Upper lobe of left lung (tissue), 6 donors: ENCODE measurements at regions not wholly inside any gene's neighbourhood (a gene's known extent, or its start where the extent isn't known, plus 50 kb on each side); places are given as distances from the start of the nearest gene placed in this dataset.

Experiments
- ATAC-seq, 2 donors: fragments of 200-7000 bp; cut with Tn5 transposase; one replicate each; pipeline ENCODE4 v1.9.1; 2022; ENCODE audit warnings: mild to moderate bottlenecking in 2 of 2, moderate library complexity in 2 of 2; ENCODE audit not compliant: low FRiP score in 2 of 2
- DNase-seq, 2 donors: peaks; one replicate each; pipeline ENCODE4 v3.0.0-alpha.2; 2019 to 2020
- H3K27ac ChIP-seq, 4 donors: fragments of 200-600 bp; sonication (generic); one replicate each; pipeline ENCODE4 v1.5.1; 2016 to 2019
- H3K27me3 ChIP-seq, 4 donors: fragments of 200-600 bp; sonication (generic); one replicate each; pipeline ENCODE4 v1.5.1; 2017 to 2019
- H3K36me3 ChIP-seq, 4 donors: fragments of 200-600 bp; sonication (generic); one replicate each; pipeline ENCODE4 v1.5.1; 2016 to 2019
- H3K4me1 ChIP-seq, 4 donors: fragments of 200-600 bp; sonication (generic); one replicate each; pipeline ENCODE4 v1.5.1; 2018 to 2019
- H3K4me3 ChIP-seq, 4 donors: fragments of 200-600 bp; sonication (generic); one replicate each; pipeline ENCODE4 v1.5.1; 2017 to 2019; ENCODE audit warnings: mild to moderate bottlenecking in 2 of 4, moderate library complexity in 1 of 4
- H3K9me3 ChIP-seq, 4 donors: fragments of 200-600 bp; sonication (generic); one replicate each; pipeline ENCODE4 v1.5.1; 2018 to 2019
- EP300 ChIP-seq, 4 donors: sonication (generic); formaldehyde crosslinking; IDR thresholded peaks; one replicate each; pipeline ENCODE4 v1.5.1; 2017; ENCODE audit warnings: antibody characterized with exemption in 4 of 4, control low read depth in 2 of 4
- POLR2A ChIP-seq, 4 donors: fragments of 450-650 bp; IDR thresholded peaks; one replicate each; pipeline ENCODE4 v1.5.1; 2016 to 2017; ENCODE audit warnings: antibody characterized with exemption in 4 of 4, mild to moderate bottlenecking in 2 of 4
- POLR2AphosphoS5 ChIP-seq, 2 donors: sonication (generic); formaldehyde crosslinking; IDR thresholded peaks; one replicate each; pipeline ENCODE4 v1.5.1; 2017; ENCODE audit warnings: antibody characterized with exemption in 2 of 2
- WGBS, 2 donors: methylation state at CpG; one replicate each; pipeline ENCODE4 v1.1.5; 2017 to 2018; 5-methylcytosine and 5-hydroxymethylcytosine counted together
- TF ChIP-seq, protein P1 (sequence below), 6 experiments: fragments of 450-650 bp in 4 of 6; fragments of 200-600 bp in 2 of 6; sonication (generic) in 2 of 6; IDR thresholded peaks; one replicate each; pipeline ENCODE4 v1.5.1; 2016 to 2019; ENCODE audit warnings: antibody characterized with exemption in 6 of 6
- donor health status: DM: no; HTN: no; CAD: no; lungs with moderate emphysema.
- donor health status: DM: no; HTN: yes; CAD: no; lungs with severe emphysema.

- DNase-seq, result no peak
- Histone ChIP-seq H3K36me3 (no peaks in the 10 kb centered on the region), H3K4me1 (no peaks in the 10 kb centered on the region), H3K27me3 (no peaks in the 10 kb centered on the region), H3K9me3 (peaks cover 0 to 3% (median 0%) of the 10 kb centered on the region in 4 donors), H3K27ac (no peak overlapping the region), H3K4me3 (no peak overlapping the region)
- no peak for ATAC-seq
- no peak for TF ChIP-seq EP300 (IDR thresholded peaks at IDR 0.05)
- no peak for TF ChIP-seq POLR2A (IDR thresholded peaks at IDR 0.05)
- TF ChIP-seq POLR2AphosphoS5 (IDR thresholded peaks at IDR 0.05), result no peak
- 62 to 70% methylated on average over 4 of the region's 4 CpGs for WGBS, 2 donors
These were observed 312.1 kb downstream of the HTR1B start for GRCh38 chr6:77151241-77151640.

GRCh38 chr6:77150736-77151135 lies 312.6 kb downstream of the HTR1B start:
- Histone ChIP-seq H3K27me3 (no peaks in the 10 kb centered on the region), H3K27ac (no peak overlapping the region), H3K4me1 (no peaks in the 10 kb centered on the region), H3K36me3 (no peaks in the 10 kb centered on the region), H3K9me3 (peaks cover 0 to 3% (median 0%) of the 10 kb centered on the region in 4 donors), H3K4me3 (no peak overlapping the region)
- ATAC-seq, result no peak
- no peak for DNase-seq
- no peak for TF ChIP-seq POLR2AphosphoS5 (IDR thresholded peaks at IDR 0.05)
- TF ChIP-seq POLR2A (IDR thresholded peaks at IDR 0.05), result no peak
- TF ChIP-seq, protein P1, sequence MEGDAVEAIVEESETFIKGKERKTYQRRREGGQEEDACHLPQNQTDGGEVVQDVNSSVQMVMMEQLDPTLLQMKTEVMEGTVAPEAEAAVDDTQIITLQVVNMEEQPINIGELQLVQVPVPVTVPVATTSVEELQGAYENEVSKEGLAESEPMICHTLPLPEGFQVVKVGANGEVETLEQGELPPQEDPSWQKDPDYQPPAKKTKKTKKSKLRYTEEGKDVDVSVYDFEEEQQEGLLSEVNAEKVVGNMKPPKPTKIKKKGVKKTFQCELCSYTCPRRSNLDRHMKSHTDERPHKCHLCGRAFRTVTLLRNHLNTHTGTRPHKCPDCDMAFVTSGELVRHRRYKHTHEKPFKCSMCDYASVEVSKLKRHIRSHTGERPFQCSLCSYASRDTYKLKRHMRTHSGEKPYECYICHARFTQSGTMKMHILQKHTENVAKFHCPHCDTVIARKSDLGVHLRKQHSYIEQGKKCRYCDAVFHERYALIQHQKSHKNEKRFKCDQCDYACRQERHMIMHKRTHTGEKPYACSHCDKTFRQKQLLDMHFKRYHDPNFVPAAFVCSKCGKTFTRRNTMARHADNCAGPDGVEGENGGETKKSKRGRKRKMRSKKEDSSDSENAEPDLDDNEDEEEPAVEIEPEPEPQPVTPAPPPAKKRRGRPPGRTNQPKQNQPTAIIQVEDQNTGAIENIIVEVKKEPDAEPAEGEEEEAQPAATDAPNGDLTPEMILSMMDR (IDR thresholded peaks at IDR 0.05), result no peak
- TF ChIP-seq EP300 (IDR thresholded peaks at IDR 0.05), result no peak

GRCh38 chr6:77145244-77145643 lies 318.0 kb downstream of the HTR1B start:
- Histone ChIP-seq H3K4me1 (no peaks in the 10 kb centered on the region), H3K36me3 (no peaks in the 10 kb centered on the region), H3K9me3 (no peaks in the 10 kb centered on the region), H3K27me3 (no peaks in the 10 kb centered on the region), H3K4me3 (no peak overlapping the region), H3K27ac (no peak overlapping the region)
- WGBS, 2 donors, result 84 to 91% methylated on average over 1 of the region's 1 CpG
- DNase-seq (no peak), ATAC-seq (no peak)
- TF ChIP-seq POLR2A (IDR thresholded peaks at IDR 0.05) (no peak), POLR2AphosphoS5 (IDR thresholded peaks at IDR 0.05) (no peak), EP300 (IDR thresholded peaks at IDR 0.05) (no peak)
- TF ChIP-seq, protein P1 (IDR thresholded peaks at IDR 0.05), result no peak

GRCh38 chr6:77143659-77144447 lies 319.4 kb downstream of the HTR1B start:
- WGBS, 2 donors, result 84 to 85% methylated on average over 5 of the region's 5 CpGs
- H3K4me1 ChIP-seq, result no peaks in the 10 kb centered on the region
- DNase-seq (no peak), ATAC-seq (no peak)
- H3K27ac ChIP-seq, result no peak overlapping the region
- no peaks in the 10 kb centered on the region for H3K36me3 ChIP-seq
- H3K4me3 ChIP-seq, result no peak overlapping the region
- no peaks in the 10 kb centered on the region for H3K27me3 ChIP-seq
- H3K9me3 ChIP-seq, result no peaks in the 10 kb centered on the region
- TF ChIP-seq POLR2AphosphoS5 (IDR thresholded peaks at IDR 0.05) (no peak), EP300 (IDR thresholded peaks at IDR 0.05) (no peak), POLR2A (IDR thresholded peaks at IDR 0.05) (no peak)
- TF ChIP-seq, protein P1 (IDR thresholded peaks at IDR 0.05), result no peak

DNA sequence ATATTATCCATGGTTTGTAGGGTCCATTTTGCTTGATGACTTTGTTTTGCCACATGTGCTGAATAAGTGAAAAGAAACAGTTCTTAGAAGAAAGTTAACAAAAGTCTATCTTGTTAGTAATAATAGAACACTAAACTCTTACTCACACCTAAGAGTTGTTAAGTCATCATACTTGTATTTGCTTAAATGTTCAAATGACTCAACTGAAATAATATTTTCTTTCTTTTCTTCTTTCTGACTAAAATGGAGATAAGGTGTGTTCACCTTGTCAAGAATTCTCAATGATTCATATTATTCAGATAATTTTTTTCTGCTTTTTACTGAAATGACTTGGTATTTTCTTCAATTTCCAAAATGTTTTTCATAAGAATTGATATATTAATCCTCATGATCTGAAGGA lies 327.2 kb downstream of the HTR1B start:
- ATAC-seq (no peak), DNase-seq (no peak)
- H3K27ac ChIP-seq, result no peak overlapping the region
- TF ChIP-seq POLR2AphosphoS5 (IDR thresholded peaks at IDR 0.05) (no peak), POLR2A (IDR thresholded peaks at IDR 0.05) (no peak), EP300 (IDR thresholded peaks at IDR 0.05) (no peak)
- TF ChIP-seq, protein P1 (IDR thresholded peaks at IDR 0.05), result no peak
- H3K27me3 ChIP-seq, result no peaks in the 10 kb centered on the region
- H3K4me1 ChIP-seq, result no peaks in the 10 kb centered on the region
- no peaks in the 10 kb centered on the region for H3K36me3 ChIP-seq
- H3K9me3 ChIP-seq, result no peaks in the 10 kb centered on the region
- no peak overlapping the region for H3K4me3 ChIP-seq
